GM12891 (cell line): ENCODE measurements at regions not wholly inside any gene's neighbourhood (a gene's known extent, or its start where the extent isn't known, plus 50 kb on each side); places are given as distances from the start of the nearest gene placed in this dataset.

Experiments used
- PAX5 ChIP-seq: IDR thresholded peaks from 2 replicates; pipeline ENCODE4 v1.6.1; 2011; ENCODE audit warnings: low read length, moderate library complexity, mild to moderate bottlenecking; ENCODE audit not compliant: insufficient read depth, severe bottlenecking
- POLR2A ChIP-seq: IDR thresholded peaks from 2 replicates; pipeline ENCODE4 v1.6.1; 2011; ENCODE audit warnings: low read depth, low read length, control low read depth
- POLR2AphosphoS5 ChIP-seq: IDR thresholded peaks from 2 replicates; pipeline ENCODE4 v1.6.1; 2011; ENCODE audit warnings: low read depth, low read length, control low read depth
- POU2F2 ChIP-seq: IDR thresholded peaks from 2 replicates; pipeline ENCODE4 v1.6.1; 2011; ENCODE audit warnings: low read depth, mild to moderate bottlenecking, control low read depth, low read length, moderate library complexity
- SPI1 ChIP-seq: IDR thresholded peaks from 2 replicates; pipeline ENCODE4 v1.6.1; 2011; ENCODE audit warnings: low read depth, low read length, control low read depth
- TAF1 ChIP-seq: IDR thresholded peaks from 2 replicates; pipeline ENCODE4 v1.6.1; 2011; ENCODE audit warnings: low read depth, low read length, control low read depth

- TF ChIP-seq PAX5 (no peak), POLR2AphosphoS5 (no peak), POLR2A (no peak), TAF1 (no peak), SPI1 (no peak), POU2F2 (no peak)
Measured at GRCh38 chr7:127478461-127478860, 86.0 kb upstream of the ZNF800 start.
